ENCODE measurements at regions not wholly inside any gene's neighbourhood (a gene's known extent, or its start where the extent isn't known, plus 50 kb on each side); places are given as distances from the start of the nearest gene placed in this dataset.

- Histone ChIP-seq H3K4me2 (no peak overlapping the region), H2AFZ (replicated peaks) (no peak overlapping the region), H3K9ac (no peak overlapping the region), H3K27me3 (no peaks in the 10 kb centered on the region), H4K20me1 (ENCODE audit: low read depth) (no peaks in the 10 kb centered on the region), H3K27ac (no peak overlapping the region), H3K4me3 (no peak overlapping the region), H3F3A (ENCODE audit: low read depth) (no peaks in the 10 kb centered on the region), H3K9me3 (ENCODE audit: low read depth) (no peaks in the 10 kb centered on the region), H3K4me1 (no peaks in the 10 kb centered on the region), H3K36me3 (no peaks in the 10 kb centered on the region), H3K79me2 (ENCODE audit: low read depth) (no peaks in the 10 kb centered on the region)
- no peaks in the 10 kb centered on the region for H3K36me3 Mint-ChIP-seq
- no peak for DNase-seq (ENCODE audit: low spot score)
- H3K27ac Mint-ChIP-seq: no peak overlapping the region
- peaks cover 10% of the 10 kb centered on the region for H3K27me3 Mint-ChIP-seq (ENCODE audit: insufficient read depth, low read depth)
- TF ChIP-seq EZH2 (IDR thresholded peaks at IDR 0.05) (no peak), CTCF (IDR thresholded peaks at IDR 0.05) (no peak), EZH2phosphoT487 (IDR thresholded peaks at IDR 0.05) (no peak)
- no peaks in the 10 kb centered on the region for H3K4me1 Mint-ChIP-seq
- no peak overlapping the region for H3K4me3 Mint-ChIP-seq
- H3K9me3 Mint-ChIP-seq: no peaks in the 10 kb centered on the region
Measured at GRCh38 chr2:237230355-237230754, 144.7 kb downstream of the COPS8 start.

- Histone ChIP-seq H2AFZ (replicated peaks) (no peak overlapping the region), H3K9me3 (ENCODE audit: low read depth) (no peaks in the 10 kb centered on the region), H3K4me2 (no peak overlapping the region), H3K36me3 (no peaks in the 10 kb centered on the region), H3K4me3 (no peak overlapping the region), H3K79me2 (ENCODE audit: low read depth) (no peaks in the 10 kb centered on the region), H3K9ac (no peak overlapping the region), H3K27ac (no peak overlapping the region), H3K27me3 (no peaks in the 10 kb centered on the region), H4K20me1 (ENCODE audit: low read depth) (no peaks in the 10 kb centered on the region), H3F3A (ENCODE audit: low read depth) (no peaks in the 10 kb centered on the region), H3K4me1 (no peaks in the 10 kb centered on the region)
- no peak for DNase-seq (ENCODE audit: low spot score)
- peaks cover 10% of the 10 kb centered on the region for H3K27me3 Mint-ChIP-seq (ENCODE audit: insufficient read depth, low read depth)
- H3K27ac Mint-ChIP-seq: no peak overlapping the region
- no peaks in the 10 kb centered on the region for H3K36me3 Mint-ChIP-seq
- H3K9me3 Mint-ChIP-seq: no peaks in the 10 kb centered on the region
- H3K4me3 Mint-ChIP-seq: no peak overlapping the region
- no peaks in the 10 kb centered on the region for H3K4me1 Mint-ChIP-seq
- TF ChIP-seq EZH2phosphoT487 (IDR thresholded peaks at IDR 0.05) (no peak), EZH2 (IDR thresholded peaks at IDR 0.05) (no peak), CTCF (IDR thresholded peaks at IDR 0.05) (no peak)
Measured at GRCh38 chr2:237231593-237231992, 145.9 kb downstream of the COPS8 start.

- no peaks in the 10 kb centered on the region for H3K9me3 ChIP-seq (ENCODE audit: low read depth)
- no peak overlapping the region for H2AFZ ChIP-seq (replicated peaks)
- no peak overlapping the region for H3K4me2 ChIP-seq
- Mint-ChIP-seq H3K9me3 (no peaks in the 10 kb centered on the region), H3K27me3 (ENCODE audit: insufficient read depth, low read depth) (peaks cover 10% of the 10 kb centered on the region), H3K4me1 (no peaks in the 10 kb centered on the region), H3K27ac (no peak overlapping the region), H3K36me3 (no peaks in the 10 kb centered on the region), H3K4me3 (no peak overlapping the region)
- no peaks in the 10 kb centered on the region for H3K27me3 ChIP-seq
- no peak for DNase-seq (ENCODE audit: low spot score)
- H3K4me1 ChIP-seq: no peaks in the 10 kb centered on the region
- no peaks in the 10 kb centered on the region for H3K36me3 ChIP-seq
- TF ChIP-seq EZH2 (IDR thresholded peaks at IDR 0.05) (no peak), EZH2phosphoT487 (IDR thresholded peaks at IDR 0.05) (no peak), CTCF (IDR thresholded peaks at IDR 0.05) (no peak)
- no peaks in the 10 kb centered on the region for H4K20me1 ChIP-seq (ENCODE audit: low read depth)
- H3F3A ChIP-seq (ENCODE audit: low read depth): no peaks in the 10 kb centered on the region
- no peak overlapping the region for H3K27ac ChIP-seq
- no peak overlapping the region for H3K4me3 ChIP-seq
- no peaks in the 10 kb centered on the region for H3K79me2 ChIP-seq (ENCODE audit: low read depth)
- no peak overlapping the region for H3K9ac ChIP-seq
Measured at GRCh38 chr2:237232166-237232565, 146.5 kb downstream of the COPS8 start.

GRCh38 chr2:237234268-237234667, 148.6 kb downstream of the COPS8 start:
- Histone ChIP-seq H3K9ac (no peak overlapping the region), H3K4me3 (no peak overlapping the region)
- H3K27ac Mint-ChIP-seq: no peak overlapping the region

More at GRCh38 chr2:237234268-237234667, 148.6 kb downstream of the COPS8 start:
- Histone ChIP-seq H3K27ac (no peak overlapping the region), H3K4me1 (no peaks in the 10 kb centered on the region), H3K9me3 (ENCODE audit: low read depth) (no peaks in the 10 kb centered on the region), H3K36me3 (no peaks in the 10 kb centered on the region), H3F3A (ENCODE audit: low read depth) (no peaks in the 10 kb centered on the region), H2AFZ (replicated peaks) (no peak overlapping the region), H3K79me2 (ENCODE audit: low read depth) (no peaks in the 10 kb centered on the region), H3K4me2 (no peak overlapping the region), H3K27me3 (no peaks in the 10 kb centered on the region), H4K20me1 (ENCODE audit: low read depth) (no peaks in the 10 kb centered on the region)
- H3K4me3 Mint-ChIP-seq: no peak overlapping the region
- TF ChIP-seq EZH2 (IDR thresholded peaks at IDR 0.05) (no peak), CTCF (IDR thresholded peaks at IDR 0.05) (no peak), EZH2phosphoT487 (IDR thresholded peaks at IDR 0.05) (no peak)
- peaks cover 5% of the 10 kb centered on the region for H3K27me3 Mint-ChIP-seq (ENCODE audit: insufficient read depth, low read depth)
- H3K36me3 Mint-ChIP-seq: no peaks in the 10 kb centered on the region
- no peaks in the 10 kb centered on the region for H3K4me1 Mint-ChIP-seq
- no peaks in the 10 kb centered on the region for H3K9me3 Mint-ChIP-seq
- no peak for DNase-seq (ENCODE audit: low spot score)

All from neural progenitor cell (in vitro differentiated cells).